ENCODE measurements at regions not wholly inside any gene's neighbourhood (a gene's known extent, or its start where the extent isn't known, plus 50 kb on each side); places are given as distances from the start of the nearest gene placed in this dataset.

- Mint-ChIP-seq H3K4me1 (ENCODE audit: low read depth in 2 of 2) (peaks cover 0 to 4% of the 10 kb centered on the region in 2 donors), H3K36me3 (no peaks in the 10 kb centered on the region), H3K4me3 (no peak overlapping the region), H3K27me3 (peaks cover 25 to 29% of the 10 kb centered on the region in 2 donors), H3K27ac (no peak overlapping the region), H3K9me3 (no peaks in the 10 kb centered on the region)
- DNase-seq (ENCODE audit: low spot score) (peak; percentile 47), ATAC-seq (no peak)
These were observed 111.1 kb downstream of the TPRA1 start for GRCh38 chr3:127479449-127479848.

GRCh38 chr3:127478922-127479321, 111.6 kb downstream of the TPRA1 start:
- Mint-ChIP-seq H3K4me1 (ENCODE audit: low read depth in 2 of 2) (peaks cover 0 to 4% of the 10 kb centered on the region in 2 donors), H3K4me3 (no peak overlapping the region), H3K9me3 (no peaks in the 10 kb centered on the region), H3K27ac (no peak overlapping the region), H3K36me3 (no peaks in the 10 kb centered on the region), H3K27me3 (peaks cover 25 to 31% of the 10 kb centered on the region in 2 donors)
- ATAC-seq: no peak
- DNase-seq (ENCODE audit: low spot score): peak; percentile 47

- DNase-seq (ENCODE audit: low spot score) (peak; percentile 29), ATAC-seq (no peak)
- H3K4me1 Mint-ChIP-seq (ENCODE audit: low read depth in 2 of 2): no peaks in the 10 kb centered on the region
- no peaks in the 10 kb centered on the region for H3K36me3 Mint-ChIP-seq
- H3K4me3 Mint-ChIP-seq: no peak overlapping the region
- H3K9me3 Mint-ChIP-seq: no peaks in the 10 kb centered on the region
- H3K27ac Mint-ChIP-seq: no peak overlapping the region
- peaks cover 14 to 21% of the 10 kb centered on the region in 2 donors for H3K27me3 Mint-ChIP-seq
These were observed 113.1 kb downstream of the TPRA1 start for GRCh38 chr3:127477396-127477795.

GRCh38 chr3:127476936-127477335, 113.6 kb downstream of the TPRA1 start:
- H3K36me3 Mint-ChIP-seq: no peaks in the 10 kb centered on the region
- H3K4me1 Mint-ChIP-seq (ENCODE audit: low read depth in 2 of 2): no peaks in the 10 kb centered on the region
- no peaks in the 10 kb centered on the region for H3K9me3 Mint-ChIP-seq
- DNase-seq (ENCODE audit: low spot score): no peak
- no peak for ATAC-seq
- H3K27ac Mint-ChIP-seq: no peak overlapping the region
- H3K4me3 Mint-ChIP-seq: no peak overlapping the region
- peaks cover 12 to 21% of the 10 kb centered on the region in 2 donors for H3K27me3 Mint-ChIP-seq

DNA sequence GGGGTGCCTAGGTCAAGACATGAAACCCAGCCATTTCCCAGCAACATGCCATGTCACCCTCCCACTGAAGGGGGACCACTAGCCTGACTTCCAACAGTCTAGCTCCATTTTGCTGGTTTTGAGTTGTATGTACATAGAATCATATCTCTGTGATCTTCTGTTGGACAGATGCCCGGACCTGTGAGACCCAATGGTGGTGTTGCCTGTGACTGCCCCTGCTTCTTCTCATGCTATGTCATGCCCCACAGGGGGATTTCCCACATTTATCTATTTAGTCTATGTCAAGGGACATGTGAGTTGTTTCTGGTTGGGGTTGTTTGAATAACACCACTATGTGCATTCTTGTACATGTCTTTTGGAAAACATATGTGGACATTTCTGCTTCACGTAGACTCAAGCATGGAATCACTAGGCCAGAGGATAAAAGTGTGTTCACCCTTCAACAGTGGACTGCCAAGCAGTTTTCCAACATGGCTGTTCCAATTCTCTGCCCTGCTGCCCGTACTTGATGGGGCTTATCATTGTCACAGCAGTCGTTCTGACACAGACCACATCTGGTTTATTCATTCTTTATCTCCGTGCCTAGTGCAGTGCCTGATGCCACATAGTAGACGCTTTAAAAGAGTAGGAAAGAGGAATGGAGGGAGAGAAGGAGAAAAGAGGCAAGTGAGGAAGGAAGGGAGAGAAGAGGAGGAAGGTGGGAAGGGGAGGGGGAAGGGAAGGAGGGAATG, 114.4 kb downstream of the TPRA1 start:
- H3K27ac Mint-ChIP-seq: no peak overlapping the region
- no peaks in the 10 kb centered on the region for H3K9me3 Mint-ChIP-seq
- DNase-seq (ENCODE audit: low spot score) (no peak), ATAC-seq (no peak)
- peaks cover 12 to 21% of the 10 kb centered on the region in 2 donors for H3K27me3 Mint-ChIP-seq
- no peaks in the 10 kb centered on the region for H3K36me3 Mint-ChIP-seq
- H3K4me3 Mint-ChIP-seq: no peak overlapping the region
- no peaks in the 10 kb centered on the region for H3K4me1 Mint-ChIP-seq (ENCODE audit: low read depth in 2 of 2)

- Mint-ChIP-seq H3K9me3 (no peaks in the 10 kb centered on the region), H3K36me3 (no peaks in the 10 kb centered on the region), H3K4me3 (no peak overlapping the region), H3K27me3 (peaks cover 15 to 21% of the 10 kb centered on the region in 2 donors), H3K4me1 (ENCODE audit: low read depth in 2 of 2) (no peaks in the 10 kb centered on the region), H3K27ac (no peak overlapping the region)
- no peak for ATAC-seq
- DNase-seq (ENCODE audit: low spot score): no peak
These were observed 115.1 kb downstream of the TPRA1 start for GRCh38 chr3:127475391-127475790.

DNA sequence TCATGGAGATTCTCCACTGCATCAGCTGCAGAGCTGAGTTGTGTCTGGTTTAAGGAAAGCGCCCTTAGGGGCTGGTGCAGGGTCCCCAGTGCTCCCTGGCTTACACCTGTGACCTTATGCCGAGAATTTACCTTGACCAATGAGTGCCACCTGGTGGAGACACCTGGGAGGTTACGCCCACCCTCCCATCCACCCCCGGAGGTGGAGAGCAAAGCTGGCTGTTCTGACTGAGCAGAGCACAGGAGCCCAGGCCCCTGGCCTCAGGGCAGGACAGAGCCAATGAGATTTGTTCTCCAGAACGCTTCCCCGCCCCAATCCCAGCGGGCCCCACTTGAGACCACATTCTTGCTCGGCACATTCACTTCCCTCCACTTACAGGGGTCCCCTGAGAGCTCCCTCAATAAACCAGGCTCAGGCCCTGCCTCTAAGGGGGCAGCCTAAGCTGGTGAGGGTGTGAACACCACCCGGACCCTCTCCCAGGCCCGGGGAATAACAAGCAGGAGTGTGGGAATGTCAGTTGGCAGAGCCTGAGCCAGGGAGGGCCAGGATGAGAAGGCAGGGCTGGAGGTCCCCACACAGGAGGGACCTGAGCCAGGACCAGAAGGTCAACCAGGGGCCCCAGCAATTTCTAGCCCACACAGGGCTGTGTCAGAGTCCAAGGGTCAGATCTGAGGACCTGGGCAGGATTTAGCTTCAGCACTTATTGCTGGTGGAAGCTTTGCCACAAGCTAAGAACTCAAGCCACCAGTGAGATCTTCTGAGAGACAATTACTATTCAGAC, 117.1 kb downstream of the TPRA1 start:
- H3K9me3 Mint-ChIP-seq: no peaks in the 10 kb centered on the region
- H3K4me1 Mint-ChIP-seq (ENCODE audit: low read depth in 2 of 2): no peaks in the 10 kb centered on the region
- no peak for ATAC-seq
- peaks cover 16 to 22% of the 10 kb centered on the region in 2 donors for H3K27me3 Mint-ChIP-seq
- no peak for DNase-seq (ENCODE audit: low spot score)
- no peaks in the 10 kb centered on the region for H3K36me3 Mint-ChIP-seq
- H3K27ac Mint-ChIP-seq: no peak overlapping the region
- H3K4me3 Mint-ChIP-seq: no peak overlapping the region

GRCh38 chr3:127472506-127472905, 118.0 kb downstream of the TPRA1 start:
- Mint-ChIP-seq H3K4me3 (no peak overlapping the region), H3K27me3 (peaks cover 22 to 29% of the 10 kb centered on the region in 2 donors), H3K36me3 (no peaks in the 10 kb centered on the region)

DNA sequence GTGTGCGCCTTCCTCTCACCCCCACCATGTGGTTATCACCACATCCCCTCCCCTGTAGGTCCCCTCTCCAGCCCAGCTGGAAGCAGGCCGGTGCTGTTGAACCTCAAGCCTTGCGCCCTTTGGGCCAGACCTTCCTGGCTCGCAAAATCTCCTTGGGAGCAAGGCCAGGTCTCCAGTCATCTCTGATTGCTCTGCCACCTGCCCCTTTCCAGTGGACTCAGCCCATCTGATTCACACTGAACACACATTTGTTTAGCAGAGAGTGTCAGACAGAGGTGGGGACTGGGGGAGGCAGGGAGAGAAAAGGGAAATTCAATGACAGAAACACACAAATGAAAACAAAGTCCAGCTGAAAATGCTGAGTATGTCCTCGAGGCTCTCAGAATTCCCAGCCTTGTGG, 119.4 kb downstream of the TPRA1 start:
- H3K9me3 Mint-ChIP-seq: no peaks in the 10 kb centered on the region
- DNase-seq (ENCODE audit: low spot score) (no peak), ATAC-seq (no peak)
- no peaks in the 10 kb centered on the region for H3K36me3 Mint-ChIP-seq
- H3K4me3 Mint-ChIP-seq: no peak overlapping the region
- H3K27me3 Mint-ChIP-seq: peaks cover 18 to 19% of the 10 kb centered on the region in 2 donors
- H3K27ac Mint-ChIP-seq: no peak overlapping the region
- no peaks in the 10 kb centered on the region for H3K4me1 Mint-ChIP-seq (ENCODE audit: low read depth in 2 of 2)

More at GRCh38 chr3:127472506-127472905, 118.0 kb downstream of the TPRA1 start:
- no peaks in the 10 kb centered on the region for H3K4me1 Mint-ChIP-seq (ENCODE audit: low read depth in 2 of 2)
- H3K27ac Mint-ChIP-seq: no peak overlapping the region
- DNase-seq (ENCODE audit: low spot score) (no peak), ATAC-seq (no peak)
- no peaks in the 10 kb centered on the region for H3K9me3 Mint-ChIP-seq

GRCh38 chr3:127469760-127470159, 120.8 kb downstream of the TPRA1 start:
- peaks cover 13 to 16% of the 10 kb centered on the region in 2 donors for H3K27me3 Mint-ChIP-seq
- no peak for ATAC-seq
- no peak overlapping the region for H3K4me3 Mint-ChIP-seq
- H3K36me3 Mint-ChIP-seq: no peaks in the 10 kb centered on the region
- no peaks in the 10 kb centered on the region for H3K4me1 Mint-ChIP-seq (ENCODE audit: low read depth in 2 of 2)
- no peaks in the 10 kb centered on the region for H3K9me3 Mint-ChIP-seq
- no peak overlapping the region for H3K27ac Mint-ChIP-seq
- no peak for DNase-seq (ENCODE audit: low spot score)

- no peak overlapping the region for H3K27ac Mint-ChIP-seq
These were observed 123.1 kb downstream of the TPRA1 start for GRCh38 chr3:127467391-127467790.

DNA sequence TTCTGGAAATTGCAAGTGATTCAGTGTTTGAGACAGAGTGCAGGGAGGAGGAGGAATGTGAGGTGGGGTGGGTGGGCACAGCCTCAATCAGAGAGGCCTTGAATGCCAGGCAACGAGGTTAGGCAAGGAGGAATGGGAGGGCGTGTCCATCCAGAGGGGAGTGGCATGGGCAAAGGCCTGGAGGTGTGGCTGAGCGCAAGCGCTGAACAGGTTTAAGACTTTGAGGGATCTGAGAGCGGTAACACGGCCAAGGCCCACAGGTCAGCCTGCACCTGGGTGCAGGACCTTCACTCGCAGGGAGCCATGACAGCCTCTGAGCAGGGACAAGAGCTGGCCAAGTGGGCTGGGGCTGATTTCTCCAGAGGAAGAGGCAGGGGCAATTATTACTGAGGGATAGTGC, 125.9 kb downstream of the TPRA1 start:
- H3K36me3 Mint-ChIP-seq: no peaks in the 10 kb centered on the region
- ATAC-seq: no peak

More at GRCh38 chr3:127467391-127467790, 123.1 kb downstream of the TPRA1 start:
- no peaks in the 10 kb centered on the region for H3K36me3 Mint-ChIP-seq
- H3K4me1 Mint-ChIP-seq (ENCODE audit: low read depth in 2 of 2): no peaks in the 10 kb centered on the region
- DNase-seq (ENCODE audit: low spot score): no peak
- no peak overlapping the region for H3K4me3 Mint-ChIP-seq
- H3K9me3 Mint-ChIP-seq: no peaks in the 10 kb centered on the region
- ATAC-seq: no peak
- peaks cover 8 to 15% of the 10 kb centered on the region in 2 donors for H3K27me3 Mint-ChIP-seq

GRCh38 chr3:127462111-127462655, 128.3 kb downstream of the TPRA1 start:
- Mint-ChIP-seq H3K27me3 (peaks cover 20 to 28% of the 10 kb centered on the region in 2 donors), H3K9me3 (no peaks in the 10 kb centered on the region), H3K27ac (no peak overlapping the region), H3K4me1 (ENCODE audit: low read depth in 2 of 2) (no peaks in the 10 kb centered on the region), H3K4me3 (no peak overlapping the region), H3K36me3 (no peaks in the 10 kb centered on the region)
- ATAC-seq (no peak), DNase-seq (ENCODE audit: low spot score) (no peak)

More for the DNA sequence above, 125.9 kb downstream of the TPRA1 start:
- Mint-ChIP-seq H3K4me1 (ENCODE audit: low read depth in 2 of 2) (no peaks in the 10 kb centered on the region), H3K27ac (no peak overlapping the region), H3K9me3 (no peaks in the 10 kb centered on the region), H3K4me3 (no peak overlapping the region), H3K27me3 (peaks cover 13 to 20% of the 10 kb centered on the region in 2 donors)
- DNase-seq (ENCODE audit: low spot score): no peak

Measured in natural killer cell treated with Interleukin-12 subunit alpha and Interleukin-12 subunit beta and Interleukin-15 and Interleukin-18, amount 100 ng/mL, for 72 hours (primary cell).